HUES48 (cell line): ENCODE measurements at regions not wholly inside any gene's neighbourhood (a gene's known extent, or its start where the extent isn't known, plus 50 kb on each side); places are given as distances from the start of the nearest gene placed in this dataset.

ENCODE experiments used
- H3K27ac ChIP-seq: one replicate; pipeline ENCODE4 v1.7.0; 2013; ENCODE audit warnings: low read depth, low read length, inconsistent platforms
- H3K27me3 ChIP-seq: 2 replicates; pipeline ENCODE4 v1.6.1; 2013; ENCODE audit warnings: mild to moderate bottlenecking, low read length; ENCODE audit not compliant: control insufficient read depth, insufficient read depth
- H3K36me3 ChIP-seq: 2 replicates; pipeline ENCODE4 v1.6.1; 2013; ENCODE audit warnings: low read length; ENCODE audit not compliant: control insufficient read depth, insufficient read depth
- H3K4me1 ChIP-seq: 2 replicates; pipeline ENCODE4 v1.6.1; 2013; ENCODE audit warnings: mild to moderate bottlenecking, low read length; ENCODE audit not compliant: control insufficient read depth, insufficient read depth
- H3K4me3 ChIP-seq: 2 replicates; pipeline ENCODE4 v1.5.1; 2013; ENCODE audit warnings: mild to moderate bottlenecking, low read depth, low read length
- H3K9ac ChIP-seq: 2 replicates; pipeline ENCODE4 v1.6.1; 2013; ENCODE audit warnings: mild to moderate bottlenecking, low read depth, low read length, moderate library complexity
- H3K9me3 ChIP-seq: 2 replicates; pipeline ENCODE4 v1.6.1; 2013; ENCODE audit warnings: low read length; ENCODE audit not compliant: control insufficient read depth, insufficient read depth

DNA sequence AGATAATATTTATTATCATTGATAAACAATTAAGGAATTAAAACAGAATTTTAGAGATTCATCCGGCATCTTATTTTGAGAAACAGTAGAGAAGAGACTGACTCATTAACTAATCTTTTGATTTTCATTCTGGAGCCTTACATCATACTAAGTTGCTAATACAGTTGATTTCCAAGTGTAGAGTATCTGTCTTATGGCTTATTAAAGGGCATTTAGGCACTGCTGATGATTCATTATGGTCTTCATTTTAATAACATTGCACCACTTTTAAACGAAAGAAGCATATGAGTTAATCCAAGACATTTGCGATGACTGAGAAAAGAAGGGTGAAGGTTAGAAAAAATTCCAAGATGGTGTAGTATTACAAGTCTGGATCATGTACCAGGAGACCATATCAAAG is 186.0 kb upstream of the CACNA2D1 start:
- no peak overlapping the region for H3K9ac ChIP-seq
- H3K27ac ChIP-seq = no peak overlapping the region
- H3K4me1 ChIP-seq = no peaks in the 10 kb centered on the region
- no peaks in the 10 kb centered on the region for H3K27me3 ChIP-seq
- H3K9me3 ChIP-seq = no peaks in the 10 kb centered on the region
- no peaks in the 10 kb centered on the region for H3K36me3 ChIP-seq
- no peak overlapping the region for H3K4me3 ChIP-seq

DNA sequence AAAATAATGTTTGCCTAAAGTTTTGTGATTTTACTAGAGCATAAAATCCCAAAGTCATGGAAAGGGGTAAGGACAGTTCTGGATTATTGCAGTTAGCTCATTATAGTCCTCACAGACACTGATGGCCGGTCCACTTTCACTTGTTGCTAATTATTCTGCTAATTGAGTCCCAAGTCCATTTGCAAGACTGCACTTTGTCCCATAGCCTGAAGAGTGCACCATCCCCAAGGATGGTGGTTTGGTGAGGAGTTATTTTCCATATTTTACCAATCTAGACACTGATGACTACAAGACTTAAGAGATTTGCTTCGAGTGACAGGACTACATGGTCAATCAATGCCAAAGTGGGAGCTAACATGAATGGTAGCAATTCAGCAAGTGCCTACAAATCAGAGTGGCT is 181.8 kb upstream of the CACNA2D1 start:
- no peak overlapping the region for H3K9ac ChIP-seq
- H3K4me1 ChIP-seq = no peaks in the 10 kb centered on the region
- H3K27me3 ChIP-seq = no peaks in the 10 kb centered on the region
- H3K9me3 ChIP-seq = no peaks in the 10 kb centered on the region
- no peaks in the 10 kb centered on the region for H3K36me3 ChIP-seq
- H3K4me3 ChIP-seq = no peak overlapping the region
- H3K27ac ChIP-seq = no peak overlapping the region

DNA sequence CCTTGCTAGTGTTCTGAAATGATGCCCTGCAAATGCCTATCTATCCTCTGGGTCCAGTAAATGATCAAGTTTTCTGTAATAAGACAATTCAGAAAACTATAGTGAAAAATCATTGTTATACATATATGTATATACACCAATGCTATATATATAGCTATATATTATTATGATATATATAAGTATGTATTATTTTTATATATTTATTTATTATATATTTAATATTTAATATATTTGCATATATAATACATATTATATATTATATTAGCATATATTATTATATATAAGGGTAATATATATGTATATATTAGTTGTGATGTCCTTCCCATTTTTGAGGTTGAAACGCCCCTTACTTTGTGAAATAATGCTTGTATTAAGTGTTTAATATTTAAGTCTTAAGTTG is 181.4 kb upstream of the CACNA2D1 start:
- no peaks in the 10 kb centered on the region for H3K27me3 ChIP-seq
- H3K9ac ChIP-seq = no peak overlapping the region
- no peaks in the 10 kb centered on the region for H3K4me1 ChIP-seq
- H3K36me3 ChIP-seq = no peaks in the 10 kb centered on the region
- H3K9me3 ChIP-seq = no peaks in the 10 kb centered on the region
- no peak overlapping the region for H3K27ac ChIP-seq
- no peak overlapping the region for H3K4me3 ChIP-seq

DNA sequence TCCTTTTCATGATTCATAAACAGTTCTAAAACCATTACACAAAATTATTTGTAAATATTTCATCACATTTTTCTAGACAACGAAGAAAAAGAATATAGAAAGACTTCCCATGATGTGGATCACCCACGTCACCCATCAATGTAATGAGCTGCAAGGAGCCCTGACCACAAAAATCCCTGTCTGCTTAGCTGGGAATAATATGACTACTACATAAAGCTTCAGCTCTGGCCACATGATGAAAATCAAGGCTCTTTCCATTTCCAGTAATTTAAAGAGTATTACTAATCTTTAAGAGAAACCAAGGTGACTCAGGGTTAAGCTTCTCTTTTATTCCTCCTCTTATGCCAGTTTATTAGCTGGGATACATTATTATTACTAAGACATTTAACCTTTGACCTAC is 180.8 kb upstream of the CACNA2D1 start:
- Histone ChIP-seq H3K9ac (no peak overlapping the region), H3K36me3 (no peaks in the 10 kb centered on the region), H3K27ac (no peak overlapping the region), H3K9me3 (no peaks in the 10 kb centered on the region), H3K27me3 (no peaks in the 10 kb centered on the region), H3K4me3 (no peak overlapping the region), H3K4me1 (no peaks in the 10 kb centered on the region)

DNA sequence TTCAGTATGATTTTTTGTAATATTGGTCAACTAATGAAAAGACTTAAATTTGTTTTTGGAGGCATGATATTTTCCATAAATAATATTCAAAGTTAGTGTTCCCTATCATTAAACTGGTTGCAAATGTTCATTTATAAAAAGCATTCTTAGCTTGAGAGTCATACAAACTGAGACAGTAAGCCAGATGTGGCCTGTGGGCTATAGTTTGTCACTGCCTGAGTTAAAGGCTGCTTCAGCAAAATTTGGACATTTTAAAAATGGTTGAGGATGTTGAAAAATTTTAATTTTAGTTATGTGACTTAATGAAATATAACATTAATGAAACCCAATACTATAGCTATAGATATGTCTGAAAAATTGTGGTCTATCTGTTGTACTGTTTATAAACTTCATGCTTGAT is 180.2 kb upstream of the CACNA2D1 start:
- no peaks in the 10 kb centered on the region for H3K36me3 ChIP-seq
- no peak overlapping the region for H3K9ac ChIP-seq
- no peaks in the 10 kb centered on the region for H3K9me3 ChIP-seq
- H3K27ac ChIP-seq = no peak overlapping the region
- no peaks in the 10 kb centered on the region for H3K27me3 ChIP-seq
- no peaks in the 10 kb centered on the region for H3K4me1 ChIP-seq
- H3K4me3 ChIP-seq = no peak overlapping the region

DNA sequence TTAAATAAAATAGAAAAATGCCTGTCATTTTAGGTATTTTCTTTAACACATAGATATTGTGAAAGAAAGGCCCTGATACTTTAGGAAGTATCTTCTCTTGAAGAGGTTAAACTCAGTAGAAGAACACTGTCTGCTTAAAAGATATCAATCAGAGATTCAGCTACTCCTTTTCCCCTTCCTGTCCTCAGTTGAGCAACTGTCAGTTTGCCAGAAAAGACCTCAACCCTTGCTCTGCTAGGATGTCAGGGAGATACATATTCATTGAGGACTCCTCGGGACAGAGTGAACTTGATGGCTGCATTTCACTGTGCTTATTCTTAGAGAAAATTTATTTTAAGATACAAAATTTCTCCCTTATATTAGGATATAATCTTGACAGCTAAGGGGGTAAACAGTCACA is 173.6 kb upstream of the CACNA2D1 start:
- H3K9ac ChIP-seq = no peak overlapping the region
- H3K9me3 ChIP-seq = no peaks in the 10 kb centered on the region
- H3K36me3 ChIP-seq = no peaks in the 10 kb centered on the region
- H3K4me3 ChIP-seq = no peak overlapping the region
- H3K4me1 ChIP-seq = no peaks in the 10 kb centered on the region
- H3K27ac ChIP-seq = no peak overlapping the region
- no peaks in the 10 kb centered on the region for H3K27me3 ChIP-seq

DNA sequence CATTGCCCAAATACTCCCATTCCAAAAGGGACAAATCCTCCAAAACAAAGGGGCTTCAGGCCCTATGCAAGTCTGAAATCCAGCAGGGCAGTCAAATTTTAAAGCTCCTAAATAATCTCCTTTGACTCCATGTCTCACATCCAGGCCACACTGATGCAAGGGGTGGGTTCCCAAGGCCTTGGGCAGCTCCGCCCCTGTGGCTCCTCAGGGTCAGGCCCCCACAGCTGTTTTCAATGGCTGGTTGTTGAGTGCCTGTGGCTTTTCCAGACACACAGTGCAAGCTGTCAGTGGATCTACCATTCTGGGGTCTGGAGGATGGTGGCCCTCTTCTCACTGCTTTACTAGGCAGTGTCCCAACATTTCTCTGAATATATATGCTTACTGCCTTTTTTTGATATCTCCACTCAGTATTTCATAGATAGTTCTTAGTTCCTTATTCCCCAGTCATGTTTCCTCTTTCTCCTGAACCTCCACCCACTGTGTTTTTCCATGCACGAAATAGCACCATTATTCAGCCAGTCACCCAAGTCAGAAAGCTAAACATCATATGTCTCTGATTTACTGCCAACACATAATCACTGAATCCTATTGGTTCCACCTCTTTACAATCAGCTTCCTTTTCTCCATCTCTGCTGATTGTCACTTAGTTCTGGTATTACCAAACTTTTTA is 172.6 kb upstream of the CACNA2D1 start:
- no peaks in the 10 kb centered on the region for H3K9me3 ChIP-seq
- H3K36me3 ChIP-seq = no peaks in the 10 kb centered on the region
- no peak overlapping the region for H3K27ac ChIP-seq
- H3K27me3 ChIP-seq = no peaks in the 10 kb centered on the region
- H3K4me1 ChIP-seq = no peaks in the 10 kb centered on the region
- H3K4me3 ChIP-seq = no peak overlapping the region
- H3K9ac ChIP-seq = no peak overlapping the region

DNA sequence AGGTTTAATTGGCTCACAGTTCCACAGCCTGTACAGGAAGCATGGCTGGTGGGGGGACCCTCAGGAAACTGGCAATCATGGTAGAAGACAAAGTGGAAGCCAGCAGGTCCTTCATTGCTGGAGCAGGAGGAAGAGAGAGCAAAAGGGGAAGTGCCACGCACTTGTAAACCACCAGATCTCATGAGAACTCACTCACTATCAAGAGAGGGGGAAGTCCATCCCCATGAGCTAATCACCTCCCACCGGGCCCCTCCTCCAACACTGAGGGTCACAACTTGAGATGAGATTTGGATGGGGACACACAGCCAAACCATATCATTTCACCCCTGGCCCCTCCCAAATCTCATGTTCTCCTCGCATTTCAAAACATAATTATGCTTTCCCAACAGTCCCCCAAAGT is 171.9 kb upstream of the CACNA2D1 start:
- Histone ChIP-seq H3K4me3 (no peak overlapping the region), H3K9me3 (no peaks in the 10 kb centered on the region), H3K36me3 (no peaks in the 10 kb centered on the region), H3K4me1 (no peaks in the 10 kb centered on the region), H3K27ac (no peak overlapping the region), H3K9ac (no peak overlapping the region), H3K27me3 (no peaks in the 10 kb centered on the region)

DNA sequence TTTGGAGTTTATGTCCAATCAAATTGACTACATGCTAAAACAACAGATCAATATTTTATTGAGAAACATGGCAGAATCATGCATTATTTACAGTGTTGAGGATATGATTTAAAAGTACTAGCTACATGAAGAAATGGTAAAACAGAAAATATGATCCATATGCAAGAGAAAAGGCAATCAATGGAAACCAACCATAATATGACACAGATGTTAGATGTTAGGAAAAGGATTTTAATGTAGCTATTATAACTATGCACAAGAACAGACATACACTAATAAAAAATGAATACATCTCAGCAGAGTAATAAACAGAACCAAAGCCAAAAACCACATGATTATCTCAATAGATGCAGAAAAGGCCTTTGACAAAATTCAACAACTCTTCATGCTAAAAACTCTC is 166.2 kb upstream of the CACNA2D1 start:
- Histone ChIP-seq H3K9me3 (no peaks in the 10 kb centered on the region), H3K4me1 (no peaks in the 10 kb centered on the region), H3K4me3 (no peak overlapping the region), H3K9ac (no peak overlapping the region), H3K27me3 (no peaks in the 10 kb centered on the region), H3K27ac (no peak overlapping the region), H3K36me3 (no peaks in the 10 kb centered on the region)

DNA sequence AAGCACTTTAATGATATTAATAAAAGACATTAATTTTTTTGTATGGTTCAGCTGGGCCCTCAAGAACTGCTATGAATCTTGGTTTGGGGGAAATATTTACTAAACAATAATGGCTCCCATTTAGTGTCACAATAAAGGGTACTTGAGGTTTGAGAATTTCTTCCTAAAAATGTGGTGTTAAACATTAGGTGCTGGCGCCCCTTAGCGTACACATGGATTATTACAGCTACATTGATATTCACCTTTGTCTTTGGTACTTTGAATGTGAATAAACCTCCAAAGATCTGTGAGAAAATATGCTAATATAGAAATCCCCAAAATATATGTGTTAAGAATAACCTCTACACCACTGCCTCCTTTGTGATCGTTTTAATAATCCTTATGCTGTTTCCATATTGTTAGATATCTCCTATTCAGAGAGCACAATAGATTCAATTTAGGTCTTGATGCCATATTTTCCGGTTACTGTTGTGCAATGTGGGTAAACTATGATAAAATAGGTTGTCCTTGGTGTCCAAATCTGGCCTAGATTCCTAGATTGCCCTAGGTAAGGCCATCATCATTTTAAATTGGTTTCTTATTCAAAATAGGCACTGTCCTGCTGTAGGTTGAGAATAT is 161.8 kb upstream of the CACNA2D1 start:
- H3K36me3 ChIP-seq = no peaks in the 10 kb centered on the region
- no peaks in the 10 kb centered on the region for H3K9me3 ChIP-seq
- no peak overlapping the region for H3K27ac ChIP-seq
- no peaks in the 10 kb centered on the region for H3K27me3 ChIP-seq
- no peak overlapping the region for H3K9ac ChIP-seq
- H3K4me3 ChIP-seq = no peak overlapping the region
- H3K4me1 ChIP-seq = peaks cover 8% of the 10 kb centered on the region

DNA sequence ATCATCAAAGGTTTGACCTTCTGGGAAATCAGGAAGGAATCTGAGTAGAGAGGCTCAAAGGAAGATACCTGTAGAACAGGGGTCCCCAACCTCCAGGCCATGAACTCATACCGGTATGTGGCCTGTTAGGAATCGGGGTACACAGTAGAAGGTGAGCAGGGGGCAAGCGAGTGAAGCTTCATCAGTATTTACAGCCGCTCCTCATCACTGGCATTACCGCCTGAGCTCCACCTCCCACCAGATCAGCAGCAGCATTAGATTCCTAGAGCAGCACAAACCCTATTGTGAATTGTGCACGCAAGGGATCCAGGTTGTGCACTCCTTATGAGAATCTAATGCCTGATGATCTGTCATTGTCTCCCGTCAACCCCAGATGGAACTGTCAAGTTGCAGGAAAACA is 158.5 kb upstream of the CACNA2D1 start:
- no peaks in the 10 kb centered on the region for H3K27me3 ChIP-seq
- no peaks in the 10 kb centered on the region for H3K36me3 ChIP-seq
- peaks cover 12% of the 10 kb centered on the region for H3K4me1 ChIP-seq
- no peak overlapping the region for H3K4me3 ChIP-seq
- no peaks in the 10 kb centered on the region for H3K9me3 ChIP-seq
- H3K9ac ChIP-seq = no peak overlapping the region
- no peak overlapping the region for H3K27ac ChIP-seq
